H1 (cell line): ENCODE measurements at regions not wholly inside any gene's neighbourhood (a gene's known extent, or its start where the extent isn't known, plus 50 kb on each side); places are given as distances from the start of the nearest gene placed in this dataset.

Source experiments
- CTCF ChIA-PET: fragments of 300-600 bp; sonication (Branson Sonifier 250); formaldehyde crosslinking; loops from one replicate; lab custom pipeline; 2021; ENCODE audit not compliant: partially characterized antibody; lab: Charles Lee
- POLR2A ChIA-PET: fragments of 300-600 bp; sonication (Branson Sonifier 250); formaldehyde crosslinking; loops from one replicate; lab custom pipeline; 2021; ENCODE audit warnings: inconsistent platforms; ENCODE audit not compliant: partially characterized antibody; lab: Charles Lee
- DNase-seq, 2 experiments: peaks; one replicate each; pipeline versions ENCODE4 v3.0.0 to v3.0.0-alpha.2; 2010 to 2022; ENCODE audit warnings: low spot score in 2 of 2, low read depth in 1 of 2, mixed read lengths in 1 of 2
- FAIRE-seq: peaks from 2 replicates; lab custom pipeline; 2011; peaks lifted over from hg19 to GRCh38; lab: Jason Lieb, UNC
- H2AFZ ChIP-seq: 2 replicates; pipeline ENCODE4 v1.8.1; 2012; ENCODE audit warnings: low read length, inconsistent platforms
- H2AK5ac ChIP-seq: 2 replicates; pipeline ENCODE4 v1.6.1; 2013; ENCODE audit warnings: low read depth, low read length
- H2BK120ac ChIP-seq: replicated peaks from 2 replicates; pipeline ENCODE3; 2013; ENCODE audit warnings: low read depth, low read length, inconsistent platforms
- H2BK12ac ChIP-seq: 2 replicates; pipeline ENCODE4 v1.6.1; 2013; ENCODE audit warnings: low read depth, low read length
- H2BK15ac ChIP-seq: 2 replicates; pipeline ENCODE4 v1.6.1; 2013; ENCODE audit warnings: low read length
- H2BK20ac ChIP-seq: 2 replicates; pipeline ENCODE4 v1.6.1; 2013; ENCODE audit warnings: low read length
- H2BK5ac ChIP-seq: 2 replicates; pipeline ENCODE4 v1.6.1; 2013; ENCODE audit warnings: low read depth, low read length
- H3K14ac ChIP-seq: 2 replicates; pipeline ENCODE4 v1.6.1; 2013; ENCODE audit warnings: inconsistent platforms; ENCODE audit not compliant: insufficient read length
- H3K18ac ChIP-seq: 2 replicates; pipeline ENCODE4 v1.6.1; 2013; ENCODE audit warnings: low read length; ENCODE audit errors: extremely low read depth
- H3K23ac ChIP-seq: 2 replicates; pipeline ENCODE4 v1.6.1; 2013; ENCODE audit warnings: inconsistent platforms; ENCODE audit not compliant: insufficient read length
- H3K23me2 ChIP-seq: 2 replicates; pipeline ENCODE4 v1.6.1; 2013; ENCODE audit warnings: low read depth, low read length
- H3K27ac ChIP-seq: 2 replicates; pipeline ENCODE4 v1.6.1; 2011; ENCODE audit warnings: low read depth, low read length, inconsistent platforms
- H3K27me3 ChIP-seq, 4 experiments: replicated peaks in 1 of 4; 1 replicate in 1 of 4; 2 replicates in 3 of 4; pipeline versions ENCODE4 v1.6.1 to v1.8.1; 2011 to 2013; ENCODE audit warnings: low read length in 3 of 4, mild to moderate bottlenecking in 3 of 4, inconsistent platforms in 2 of 4, mixed read lengths in 2 of 4, moderate library complexity in 1 of 4; ENCODE audit not compliant: control insufficient read depth in 3 of 4, insufficient read depth in 3 of 4; ENCODE audit errors: extremely low read depth in 1 of 4
- H3K36me3 ChIP-seq, 4 experiments: 2 replicates each; pipeline versions ENCODE4 v1.6.1 to v1.8.1; 2011 to 2013; ENCODE audit warnings: mild to moderate bottlenecking in 4 of 4, low read length in 3 of 4, moderate library complexity in 2 of 4, control low read depth in 1 of 4, inconsistent platforms in 1 of 4; ENCODE audit not compliant: insufficient read depth in 4 of 4, control insufficient read depth in 2 of 4
- H3K4ac ChIP-seq: replicated peaks from 2 replicates; pipeline ENCODE3; 2013; ENCODE audit warnings: low read length, low read depth, mixed read lengths, inconsistent platforms; ENCODE audit not compliant: insufficient read length
- H3K4me1 ChIP-seq, 4 experiments: replicated peaks in 1 of 4; 1 replicate in 1 of 4; 2 replicates in 3 of 4; pipeline versions ENCODE4 v1.6.1 to v1.8.1; 2011 to 2013; ENCODE audit warnings: low read length in 3 of 4, inconsistent platforms in 2 of 4, mixed read lengths in 1 of 4; ENCODE audit not compliant: insufficient read depth in 4 of 4, control insufficient read depth in 3 of 4
- H3K4me2 ChIP-seq, 2 experiments: 2 replicates each; pipeline versions ENCODE4 v1.6.1 to v1.8.1; 2011 to 2013; ENCODE audit warnings: low read depth in 2 of 2, low read length in 2 of 2, control low read depth in 1 of 2, inconsistent platforms in 1 of 2, mild to moderate bottlenecking in 1 of 2; ENCODE audit not compliant: insufficient read depth in 1 of 2
- H3K4me3 ChIP-seq, 4 experiments: fragments of 200-600, 300-600 bp in 1 of 4; sonication (generic), shearing (Covaris generic), sonication (Bioruptor Twin) in 1 of 4; 2 replicates each; pipeline versions ENCODE4 v1.5.1 to v1.8.1; 2011 to 2016; ENCODE audit warnings: low read length in 4 of 4, low read depth in 3 of 4, control low read depth in 2 of 4, inconsistent platforms in 2 of 4, mild to moderate bottlenecking in 2 of 4, mixed read lengths in 1 of 4, moderate library complexity in 1 of 4; ENCODE audit not compliant: insufficient read depth in 2 of 4; ENCODE audit errors: extremely low read depth in 1 of 4
- H3K56ac ChIP-seq: replicated peaks from 2 replicates; pipeline ENCODE3; 2013; ENCODE audit warnings: low read depth, mild to moderate bottlenecking, mixed read lengths, low read length, inconsistent platforms; ENCODE audit not compliant: insufficient read length
- H3K79me1 ChIP-seq: 2 replicates; pipeline ENCODE4 v1.6.1; 2013; ENCODE audit warnings: low read depth, low read length, control low read depth
- H3K79me2 ChIP-seq, 2 experiments: 2 replicates each; pipeline versions ENCODE4 v1.6.1 to v1.8.1; 2012 to 2013; ENCODE audit warnings: low read length in 2 of 2, mild to moderate bottlenecking in 2 of 2, inconsistent platforms in 1 of 2; ENCODE audit not compliant: insufficient read depth in 2 of 2, control insufficient read depth in 1 of 2
- H3K9ac ChIP-seq, 4 experiments: replicated peaks in 1 of 4; 1 replicate in 1 of 4; 2 replicates in 3 of 4; pipeline versions ENCODE4 v1.6.1 to v1.8.1; 2011 to 2013; ENCODE audit warnings: low read depth in 3 of 4, low read length in 3 of 4, control low read depth in 2 of 4, mild to moderate bottlenecking in 2 of 4, moderate library complexity in 2 of 4, inconsistent platforms in 1 of 4; ENCODE audit errors: extremely low read depth in 1 of 4
- H3K9me3 ChIP-seq, 2 experiments: 2 replicates each; pipeline versions ENCODE4 v1.6.1 to v1.8.1; 2012 to 2013; ENCODE audit warnings: mild to moderate bottlenecking in 2 of 2, moderate library complexity in 2 of 2, control low read depth in 1 of 2, inconsistent platforms in 1 of 2, low read depth in 1 of 2, low read length in 1 of 2, mixed read lengths in 1 of 2; ENCODE audit not compliant: insufficient read depth in 2 of 2
- H4K20me1 ChIP-seq, 2 experiments: replicated peaks in 1 of 2; 2 replicates each; pipeline versions ENCODE3 to v1.8.1; 2011 to 2013; ENCODE audit warnings: inconsistent platforms in 2 of 2, low read length in 2 of 2, mild to moderate bottlenecking in 1 of 2; ENCODE audit not compliant: insufficient read depth in 2 of 2, control insufficient read depth in 1 of 2
- H4K5ac ChIP-seq: 2 replicates; pipeline ENCODE4 v1.6.1; 2013; ENCODE audit warnings: low read length, low read depth, mixed read lengths, inconsistent platforms; ENCODE audit not compliant: insufficient read length
- H4K8ac ChIP-seq: 2 replicates; pipeline ENCODE4 v1.8.0; 2013; ENCODE audit warnings: mild to moderate bottlenecking, moderate library complexity, low read length, inconsistent platforms; ENCODE audit not compliant: insufficient read depth; ENCODE audit errors: extremely low read depth
- H4K91ac ChIP-seq: replicated peaks from 2 replicates; pipeline ENCODE3; 2013; ENCODE audit warnings: low read length, mixed read lengths, inconsistent platforms; ENCODE audit not compliant: insufficient read length
- ASH2L ChIP-seq: fragments of 200-600, 300-600 bp; sonication (generic); IDR thresholded peaks from one replicate; pipeline ENCODE4 v1.7.1; 2017; ENCODE audit warnings: low read length
- BACH1 ChIP-seq: IDR thresholded peaks from 2 replicates; pipeline ENCODE4 v1.6.1; 2012; ENCODE audit warnings: low read length, improper control_type of control experiment
- BCL11A ChIP-seq, 2 experiments: IDR thresholded peaks; one replicate each; pipeline ENCODE4 v1.6.1; 2011; ENCODE audit warnings: low read depth in 2 of 2, low read length in 2 of 2, mild to moderate bottlenecking in 2 of 2
- CHD2 ChIP-seq: IDR thresholded peaks from 2 replicates; pipeline ENCODE4 v1.6.1; 2012; ENCODE audit warnings: low read length, improper control_type of control experiment
- CREB1 ChIP-seq: IDR thresholded peaks from 2 replicates; pipeline ENCODE4 v1.6.1; 2012; ENCODE audit warnings: inconsistent platforms
- CTCF ChIP-seq, 3 experiments: IDR thresholded peaks; 1 replicate in 2 of 3; 2 replicates in 1 of 3; pipeline versions ENCODE4 v1.5.1 to v1.6.1; 2011; ENCODE audit warnings: low read length in 3 of 3, mild to moderate bottlenecking in 3 of 3, inconsistent platforms in 2 of 3, low read depth in 1 of 3, moderate library complexity in 1 of 3; ENCODE audit not compliant: insufficient read depth in 1 of 3; ENCODE audit errors: control extremely low read depth in 1 of 3
- KDM1A ChIP-seq: fragments of 200-600, 300-600 bp; sonication (generic); IDR thresholded peaks from 2 replicates; pipeline ENCODE4 v1.7.1; 2016; ENCODE audit warnings: mild to moderate bottlenecking, low read length, borderline replicate concordance
- KDM4A ChIP-seq: IDR thresholded peaks from one replicate; pipeline ENCODE4 v1.7.1; 2012; ENCODE audit warnings: low read depth, mild to moderate bottlenecking, moderate library complexity, low read length, inconsistent platforms; ENCODE audit not compliant: severe bottlenecking
- KDM5A ChIP-seq: fragments of 200-600 bp; IDR thresholded peaks from 2 replicates; pipeline ENCODE4 v1.7.1; 2012; ENCODE audit warnings: mild to moderate bottlenecking, low read length, inconsistent platforms, mixed read lengths
- NRF1 ChIP-seq: IDR thresholded peaks from 2 replicates; pipeline ENCODE4 v1.6.1; 2011; ENCODE audit warnings: mild to moderate bottlenecking, low read depth, low read length, improper control_type of control experiment
- POU5F1 ChIP-seq: IDR thresholded peaks from 2 replicates; pipeline ENCODE4 v1.6.1; 2011; ENCODE audit warnings: low read depth, mild to moderate bottlenecking, low read length, moderate library complexity
- SAP30 ChIP-seq: fragments of 300-600 bp; sonication (generic); IDR thresholded peaks from 2 replicates; pipeline ENCODE4 v1.7.1; 2012; ENCODE audit warnings: low read length, moderate library complexity, mild to moderate bottlenecking, inconsistent platforms; ENCODE audit not compliant: insufficient read depth, insufficient replicate concordance
- SIN3A ChIP-seq, 2 experiments: IDR thresholded peaks in 1 of 2; conservative IDR thresholded peaks in 1 of 2; 2 replicates each; pipeline ENCODE4 v1.6.1; 2011 to 2012; ENCODE audit warnings: low read length in 2 of 2, improper control_type of control experiment in 1 of 2, low read depth in 1 of 2, mild to moderate bottlenecking in 1 of 2

- no peaks in the 10 kb centered on the region for H3K79me2 ChIP-seq
- H2BK12ac ChIP-seq: no peak overlapping the region
- no peak overlapping the region for H3K9ac ChIP-seq
- H3K27ac ChIP-seq: no peak overlapping the region
- DNase-seq: no peak
- H2BK5ac ChIP-seq: no peak overlapping the region
- H4K8ac ChIP-seq: no peak overlapping the region
- H2BK120ac ChIP-seq: no peak overlapping the region
- no peak overlapping the region for H2AFZ ChIP-seq
- no peaks in the 10 kb centered on the region for H3K9me3 ChIP-seq
- H4K20me1 ChIP-seq: no peaks in the 10 kb centered on the region
- CTCF ChIA-PET: no interaction called here
- no peak overlapping the region for H3K18ac ChIP-seq
- H3K23me2 ChIP-seq: no peaks in the 10 kb centered on the region
- H3K14ac ChIP-seq: no peak overlapping the region
- no peak overlapping the region for H2AK5ac ChIP-seq
- no peak overlapping the region for H4K91ac ChIP-seq
- no peaks in the 10 kb centered on the region for H3K27me3 ChIP-seq
- H3K4me2 ChIP-seq: no peak overlapping the region
- no peak overlapping the region for H3K4ac ChIP-seq
- no peaks in the 10 kb centered on the region for H3K36me3 ChIP-seq
- H3K79me1 ChIP-seq: no peaks in the 10 kb centered on the region
- no peak overlapping the region for H4K5ac ChIP-seq
- no peak overlapping the region for H3K56ac ChIP-seq
- H3K4me3 ChIP-seq: no peak overlapping the region
- no peak overlapping the region for H2BK15ac ChIP-seq
- POLR2A ChIA-PET: no interaction called here
- H3K4me1 ChIP-seq: no peaks in the 10 kb centered on the region
- H3K23ac ChIP-seq: no peak overlapping the region
- TF ChIP-seq KDM5A (no peak), NRF1 (no peak), SIN3A (conservative IDR thresholded peaks at IDR 0.05 in 1 of 2, IDR thresholded peaks at IDR 0.05 in 1 of 2; ENCODE audit: low read depth in 1 of 2, low read length in 2 of 2) (no peak), KDM1A (no peak), BACH1 (no peak), KDM4A (no peak), SAP30 (no peak), POU5F1 (no peak), CTCF (IDR thresholded peaks at IDR 0.05; ENCODE audit: control extremely low read depth in 1 of 3, insufficient read depth in 1 of 3, low read depth in 1 of 3, low read length in 3 of 3) (no peak), CHD2 (no peak), BCL11A (IDR thresholded peaks at IDR 0.05; ENCODE audit: low read depth in 2 of 2, low read length in 2 of 2) (no peak), ASH2L (no peak), CREB1 (no peak)
- FAIRE-seq: no peak
- no peak overlapping the region for H2BK20ac ChIP-seq
Observed at GRCh38 chr3:148360051-148360450, 337.7 kb upstream of the AGTR1 start.
